Fibroblast of pulmonary artery (primary cell): ENCODE measurements at regions not wholly inside any gene's neighbourhood (a gene's known extent, or its start where the extent isn't known, plus 50 kb on each side); places are given as distances from the start of the nearest gene placed in this dataset.

Source experiments
- DNase-seq: peaks from one replicate; pipeline ENCODE4 v3.0.0-alpha.2; 2010; ENCODE audit warnings: low read depth
- H3K4me3 ChIP-seq: replicated peaks from 2 replicates; pipeline ENCODE4 v1.5.1; 2011; ENCODE audit warnings: low read depth, mild to moderate bottlenecking, control low read depth, low read length, moderate library complexity
- TF ChIP-seq, protein P1 (sequence below): IDR thresholded peaks from 2 replicates; pipeline ENCODE4 v1.5.1; 2011; ENCODE audit warnings: mild to moderate bottlenecking, control low read depth, low read length, inconsistent platforms; ENCODE audit errors: missing control alignments

DNA sequence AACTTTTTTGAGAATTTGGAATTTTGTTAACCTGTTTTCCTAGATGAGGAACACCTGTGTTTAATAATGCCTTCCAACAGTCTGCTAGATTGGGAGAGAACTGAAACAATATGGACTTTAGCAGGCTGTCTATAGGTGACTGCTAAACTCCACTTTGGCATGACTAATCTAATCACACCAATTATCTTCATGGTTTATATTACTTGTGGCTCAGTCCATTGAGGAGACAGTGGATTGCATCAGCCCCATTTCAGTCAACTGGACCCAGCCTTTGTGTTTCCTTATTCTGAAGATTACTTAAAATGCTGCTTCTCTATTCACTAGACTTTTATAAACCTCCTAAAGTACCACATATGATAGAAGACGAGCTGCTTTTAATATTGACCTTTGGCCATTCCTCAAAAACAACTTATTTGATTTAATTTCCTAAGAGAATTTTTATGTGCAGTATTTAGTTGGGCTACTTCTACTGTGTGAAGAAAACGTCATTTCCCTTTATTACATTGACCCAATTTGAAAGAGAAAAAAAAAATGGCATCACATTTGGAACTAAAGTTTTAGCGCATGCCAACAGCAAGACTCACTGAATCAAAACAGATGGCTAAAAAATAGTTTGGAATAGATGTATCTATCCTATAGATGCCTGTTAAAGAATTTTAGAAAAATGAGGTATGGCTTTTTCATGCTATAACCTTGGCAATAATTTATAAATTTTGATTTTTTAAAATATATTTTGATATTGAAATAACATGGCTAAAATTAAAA, 295.8 kb downstream of the NDFIP2 start:
- TF ChIP-seq, protein P1, sequence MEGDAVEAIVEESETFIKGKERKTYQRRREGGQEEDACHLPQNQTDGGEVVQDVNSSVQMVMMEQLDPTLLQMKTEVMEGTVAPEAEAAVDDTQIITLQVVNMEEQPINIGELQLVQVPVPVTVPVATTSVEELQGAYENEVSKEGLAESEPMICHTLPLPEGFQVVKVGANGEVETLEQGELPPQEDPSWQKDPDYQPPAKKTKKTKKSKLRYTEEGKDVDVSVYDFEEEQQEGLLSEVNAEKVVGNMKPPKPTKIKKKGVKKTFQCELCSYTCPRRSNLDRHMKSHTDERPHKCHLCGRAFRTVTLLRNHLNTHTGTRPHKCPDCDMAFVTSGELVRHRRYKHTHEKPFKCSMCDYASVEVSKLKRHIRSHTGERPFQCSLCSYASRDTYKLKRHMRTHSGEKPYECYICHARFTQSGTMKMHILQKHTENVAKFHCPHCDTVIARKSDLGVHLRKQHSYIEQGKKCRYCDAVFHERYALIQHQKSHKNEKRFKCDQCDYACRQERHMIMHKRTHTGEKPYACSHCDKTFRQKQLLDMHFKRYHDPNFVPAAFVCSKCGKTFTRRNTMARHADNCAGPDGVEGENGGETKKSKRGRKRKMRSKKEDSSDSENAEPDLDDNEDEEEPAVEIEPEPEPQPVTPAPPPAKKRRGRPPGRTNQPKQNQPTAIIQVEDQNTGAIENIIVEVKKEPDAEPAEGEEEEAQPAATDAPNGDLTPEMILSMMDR = no peak
- H3K4me3 ChIP-seq = no peak overlapping the region
- no peak for DNase-seq

DNA sequence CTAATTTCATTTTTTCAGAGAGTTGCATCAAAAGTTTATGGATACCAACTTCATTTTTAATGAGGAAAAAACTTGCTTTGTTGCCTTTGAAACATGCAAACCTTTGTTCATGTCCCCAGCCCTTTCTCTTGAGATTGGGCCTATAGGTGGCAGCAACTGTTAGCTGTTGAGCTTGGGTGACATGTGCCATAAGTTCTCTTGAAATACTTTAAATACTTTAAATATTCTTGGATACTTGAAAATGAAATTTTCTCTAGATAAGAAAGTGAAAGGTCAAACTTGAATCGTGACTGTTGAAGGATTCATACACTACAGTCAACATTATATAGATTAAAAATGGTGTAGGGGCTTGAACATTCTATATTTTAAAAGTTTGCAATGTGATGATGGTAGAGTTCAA, 294.9 kb downstream of the NDFIP2 start:
- no peak overlapping the region for H3K4me3 ChIP-seq
- DNase-seq = peak; percentile 90
- TF ChIP-seq, protein P1 = peak; percentile 81

DNA sequence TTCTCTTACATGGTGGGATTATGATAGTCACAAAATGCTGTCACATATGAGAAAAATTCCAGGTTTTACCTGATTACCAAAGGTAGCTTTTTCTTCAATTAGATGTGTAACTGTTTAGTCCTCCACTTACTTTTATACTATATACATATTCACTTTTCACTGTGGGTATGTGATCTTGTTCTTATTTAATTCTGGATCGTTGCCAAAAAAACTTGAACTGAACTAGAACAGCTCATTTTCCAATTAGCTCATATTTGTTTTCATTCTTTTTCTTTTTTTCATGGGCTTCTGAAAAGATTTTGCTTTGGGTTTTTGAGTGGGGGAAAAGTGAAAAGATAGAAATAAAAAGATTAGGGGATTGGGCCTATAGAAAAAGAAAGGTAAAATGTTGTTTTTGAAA, 291.9 kb downstream of the NDFIP2 start:
- no peak for DNase-seq
- no peak overlapping the region for H3K4me3 ChIP-seq
- TF ChIP-seq, protein P1 = no peak

DNA sequence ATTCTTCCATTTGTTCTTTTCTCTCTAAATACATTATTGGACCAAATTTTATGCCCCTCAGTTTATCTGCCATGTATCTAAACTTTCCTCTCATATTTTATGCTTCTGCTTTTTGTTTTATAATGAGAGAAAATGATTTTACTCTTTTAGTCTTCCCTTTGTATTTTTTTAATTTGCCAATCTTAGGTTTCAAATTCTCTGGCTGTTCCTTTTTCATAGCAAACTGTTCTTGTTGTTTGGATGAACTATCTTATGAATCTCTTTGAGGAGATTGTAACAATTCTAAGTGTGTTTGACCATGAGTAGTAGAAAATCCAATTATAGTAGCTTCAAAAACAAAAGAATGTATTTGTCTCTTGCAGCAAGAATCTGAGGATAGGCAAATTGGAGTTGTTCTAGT, 290.5 kb downstream of the NDFIP2 start:
- no peak overlapping the region for H3K4me3 ChIP-seq
- DNase-seq = no peak
- TF ChIP-seq, protein P1 = no peak

DNA sequence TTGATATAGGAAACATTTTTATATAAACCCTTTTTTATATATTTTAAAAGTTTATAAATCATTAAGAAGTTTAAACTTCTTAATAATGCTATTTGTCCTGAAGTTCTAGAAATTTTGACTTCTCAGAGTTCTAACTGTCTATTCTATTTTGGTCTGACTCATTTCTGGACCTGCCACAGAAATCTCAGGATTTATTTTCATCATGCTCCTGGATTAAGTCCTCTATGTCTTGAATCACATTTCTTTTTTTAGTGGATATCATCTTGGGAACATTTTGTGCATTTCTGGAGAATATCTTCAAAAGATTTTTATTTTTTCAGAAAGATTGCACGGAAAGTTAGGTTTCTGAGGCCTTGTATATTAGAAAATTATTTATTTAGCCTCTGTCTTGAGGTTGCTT, 289.1 kb downstream of the NDFIP2 start:
- no peak for DNase-seq
- TF ChIP-seq, protein P1 = no peak
- no peak overlapping the region for H3K4me3 ChIP-seq

DNA sequence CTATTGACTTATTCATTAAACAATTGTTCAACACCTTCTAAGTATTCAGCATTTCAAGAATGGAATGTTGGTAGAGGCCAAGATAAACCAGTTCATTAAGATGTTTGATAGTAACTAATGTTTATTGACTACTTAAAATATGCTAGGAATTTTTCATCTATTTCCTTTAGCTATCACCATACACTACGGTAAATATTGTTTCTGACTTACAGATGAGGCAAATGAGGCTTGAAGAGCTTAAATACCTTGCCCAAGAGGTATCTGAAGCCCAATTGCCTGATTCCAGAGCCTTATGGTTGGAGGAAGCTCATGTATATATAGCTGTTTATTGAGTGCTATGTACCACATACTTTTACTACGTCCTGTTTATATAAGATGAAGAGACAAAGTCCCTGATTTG, 286.2 kb downstream of the NDFIP2 start:
- DNase-seq = no peak
- TF ChIP-seq, protein P1 = no peak
- no peak overlapping the region for H3K4me3 ChIP-seq

DNA sequence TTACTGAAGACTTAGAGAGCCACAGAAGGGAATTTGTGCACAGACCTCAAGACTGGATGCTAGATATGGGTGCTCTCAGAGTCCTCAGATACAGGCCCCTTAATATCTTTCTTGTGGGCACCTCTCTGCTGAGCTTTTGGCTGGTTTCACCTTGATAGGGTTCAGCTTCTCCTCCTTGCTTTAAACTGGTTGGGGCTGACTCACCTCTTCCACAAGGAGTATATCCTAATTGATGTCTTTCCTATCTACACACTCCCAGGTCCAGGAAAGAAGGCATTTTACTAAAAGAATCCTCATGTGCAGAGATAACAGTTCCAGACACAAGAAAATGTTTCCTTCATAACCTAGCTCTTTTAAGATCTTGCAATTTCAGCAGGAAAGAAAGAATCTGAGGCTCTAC, 284.4 kb downstream of the NDFIP2 start:
- no peak for DNase-seq
- TF ChIP-seq, protein P1 = no peak
- H3K4me3 ChIP-seq = no peak overlapping the region
